Progenitor cell of endocrine pancreas (in vitro differentiated cells): ENCODE measurements at regions not wholly inside any gene's neighbourhood (a gene's known extent, or its start where the extent isn't known, plus 50 kb on each side); places are given as distances from the start of the nearest gene placed in this dataset.
"Not testable (repeated sequence)": the region's sequence is repeated elsewhere in the genome, so short reads cannot be mapped to it uniquely, and the experiment has no call there.

Source experiments
- DNase-seq: peaks from one replicate; pipeline ENCODE4 v3.0.0; 2021; ENCODE audit warnings: low spot score; ENCODE audit not compliant: unreplicated experiment
- H3K27ac Mint-ChIP-seq: 2 replicates; pipeline ENCODE4 v1.8.0; 2021; ENCODE audit warnings: mild to moderate bottlenecking, moderate library complexity, mixed read lengths
- H3K27me3 Mint-ChIP-seq: 2 replicates; pipeline ENCODE4 v1.8.0; 2021; ENCODE audit warnings: mixed read lengths
- H3K36me3 Mint-ChIP-seq: 2 replicates; pipeline ENCODE4 v1.8.0; 2022; ENCODE audit warnings: mixed read lengths; ENCODE audit not compliant: insufficient read depth
- H3K4me1 Mint-ChIP-seq: 2 replicates; pipeline ENCODE4 v1.8.0; 2021; ENCODE audit warnings: low read depth, mixed read lengths
- H3K4me3 Mint-ChIP-seq: 2 replicates; pipeline ENCODE4 v1.8.0; 2021; ENCODE audit warnings: low read depth, mild to moderate bottlenecking, moderate library complexity, mixed read lengths
- H3K9me3 Mint-ChIP-seq: 2 replicates; pipeline ENCODE4 v1.8.0; 2021; ENCODE audit warnings: low read depth, mixed read lengths
- TF ChIP-seq, protein P1 (sequence below): fragments of 200-600 bp; sonication (generic); IDR thresholded peaks from one replicate; pipeline ENCODE4 v1.5.0; 2021; ENCODE audit warnings: antibody characterized with exemption, mild to moderate bottlenecking; ENCODE audit not compliant: unreplicated experiment

DNA sequence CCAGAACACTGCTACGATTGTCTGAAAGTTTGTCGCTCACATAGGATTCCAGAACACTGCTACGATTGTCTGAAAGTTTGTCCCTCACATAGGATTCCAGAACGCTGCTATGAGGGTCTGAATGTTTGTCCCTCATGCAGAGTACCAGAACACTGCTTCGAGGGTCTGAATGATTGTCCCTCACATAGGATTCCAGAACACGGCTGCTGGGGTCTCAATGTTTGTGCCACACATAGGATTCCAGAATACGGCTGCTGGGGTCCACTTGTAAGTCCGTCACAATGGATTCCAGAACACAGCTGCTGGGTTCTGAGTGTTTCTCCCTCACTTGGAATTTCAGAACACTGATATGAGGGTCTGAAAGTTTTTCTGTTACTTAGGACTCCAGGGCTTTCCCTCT lies 203.3 kb downstream of the FOXD4L6 start:
- peaks cover 3% of the 10 kb centered on the region for H3K36me3 Mint-ChIP-seq

DNA sequence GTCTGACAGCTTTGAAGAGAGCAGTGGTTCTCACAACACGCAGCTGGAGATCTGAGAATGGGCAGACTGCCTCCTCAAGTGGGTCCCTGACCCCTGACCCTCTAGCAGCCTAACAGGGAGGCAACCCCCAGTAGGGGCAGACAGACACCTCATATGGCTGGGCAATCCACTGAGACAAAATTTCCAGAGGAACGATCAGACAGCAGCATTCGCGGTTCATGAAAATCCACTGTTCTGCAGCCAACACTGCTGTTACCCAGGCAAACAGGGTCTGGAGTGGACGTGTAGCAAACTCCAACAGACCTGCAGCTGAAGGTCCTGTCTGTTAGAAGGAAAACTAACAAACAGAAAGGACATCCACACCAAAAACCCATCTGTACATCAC lies 212.1 kb downstream of the FOXD4L6 start:
- H3K9me3 Mint-ChIP-seq: peaks cover 69% of the 10 kb centered on the region
- H3K4me3 Mint-ChIP-seq, H3K27ac Mint-ChIP-seq, DNase-seq, H3K27me3 Mint-ChIP-seq, H3K4me1 Mint-ChIP-seq: not testable (repeated sequence)
- peaks cover 13% of the 10 kb centered on the region for H3K36me3 Mint-ChIP-seq

More for the DNA sequence above, 203.3 kb downstream of the FOXD4L6 start:
- Mint-ChIP-seq H3K9me3 (peaks cover 66% of the 10 kb centered on the region), H3K27ac (no peak overlapping the region), H3K4me3 (no peak overlapping the region), H3K27me3 (no peaks in the 10 kb centered on the region), H3K4me1 (no peaks in the 10 kb centered on the region)
- TF ChIP-seq, protein P1, sequence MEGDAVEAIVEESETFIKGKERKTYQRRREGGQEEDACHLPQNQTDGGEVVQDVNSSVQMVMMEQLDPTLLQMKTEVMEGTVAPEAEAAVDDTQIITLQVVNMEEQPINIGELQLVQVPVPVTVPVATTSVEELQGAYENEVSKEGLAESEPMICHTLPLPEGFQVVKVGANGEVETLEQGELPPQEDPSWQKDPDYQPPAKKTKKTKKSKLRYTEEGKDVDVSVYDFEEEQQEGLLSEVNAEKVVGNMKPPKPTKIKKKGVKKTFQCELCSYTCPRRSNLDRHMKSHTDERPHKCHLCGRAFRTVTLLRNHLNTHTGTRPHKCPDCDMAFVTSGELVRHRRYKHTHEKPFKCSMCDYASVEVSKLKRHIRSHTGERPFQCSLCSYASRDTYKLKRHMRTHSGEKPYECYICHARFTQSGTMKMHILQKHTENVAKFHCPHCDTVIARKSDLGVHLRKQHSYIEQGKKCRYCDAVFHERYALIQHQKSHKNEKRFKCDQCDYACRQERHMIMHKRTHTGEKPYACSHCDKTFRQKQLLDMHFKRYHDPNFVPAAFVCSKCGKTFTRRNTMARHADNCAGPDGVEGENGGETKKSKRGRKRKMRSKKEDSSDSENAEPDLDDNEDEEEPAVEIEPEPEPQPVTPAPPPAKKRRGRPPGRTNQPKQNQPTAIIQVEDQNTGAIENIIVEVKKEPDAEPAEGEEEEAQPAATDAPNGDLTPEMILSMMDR: no peak
- no peak for DNase-seq

DNA sequence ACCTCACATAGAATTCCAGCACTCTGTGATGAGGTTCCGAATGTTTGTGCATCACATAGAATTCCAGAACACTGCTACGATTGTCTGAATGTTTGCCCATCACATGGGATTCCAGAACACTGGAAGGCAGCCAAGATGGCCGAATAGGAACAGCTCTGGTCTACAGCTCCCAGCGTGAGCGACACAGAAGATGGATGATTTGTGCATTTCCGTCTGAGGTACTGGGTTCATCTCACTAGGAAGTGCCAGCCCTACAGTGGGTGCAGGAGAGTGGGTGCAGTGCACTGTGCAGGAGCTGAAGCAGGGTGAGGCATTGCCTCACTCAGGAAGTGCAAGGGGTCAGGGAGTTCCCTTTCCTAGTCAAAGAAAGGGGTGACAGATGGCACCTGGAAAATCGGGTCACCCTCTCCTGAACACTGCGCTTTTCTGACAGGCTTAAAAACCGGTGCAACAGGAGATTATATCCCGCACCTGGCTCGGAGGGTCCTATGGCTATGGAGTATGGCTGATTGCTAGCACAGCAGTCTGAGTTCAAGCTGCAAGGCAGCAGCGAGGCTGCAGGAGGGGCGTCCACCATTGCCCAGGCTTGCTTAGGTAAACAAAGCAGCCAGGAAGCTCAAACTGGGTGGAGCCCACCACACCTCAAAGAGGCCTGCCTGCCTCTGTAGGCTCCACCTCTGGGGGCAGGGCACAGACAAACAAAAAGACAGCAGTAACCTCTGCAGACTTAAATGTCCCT lies 212.7 kb downstream of the FOXD4L6 start:
- Mint-ChIP-seq H3K36me3 (peaks cover 13% of the 10 kb centered on the region), H3K9me3 (peaks cover 74% of the 10 kb centered on the region)
- H3K27ac Mint-ChIP-seq, DNase-seq, H3K4me3 Mint-ChIP-seq, H3K4me1 Mint-ChIP-seq, H3K27me3 Mint-ChIP-seq: not testable (repeated sequence)

DNA sequence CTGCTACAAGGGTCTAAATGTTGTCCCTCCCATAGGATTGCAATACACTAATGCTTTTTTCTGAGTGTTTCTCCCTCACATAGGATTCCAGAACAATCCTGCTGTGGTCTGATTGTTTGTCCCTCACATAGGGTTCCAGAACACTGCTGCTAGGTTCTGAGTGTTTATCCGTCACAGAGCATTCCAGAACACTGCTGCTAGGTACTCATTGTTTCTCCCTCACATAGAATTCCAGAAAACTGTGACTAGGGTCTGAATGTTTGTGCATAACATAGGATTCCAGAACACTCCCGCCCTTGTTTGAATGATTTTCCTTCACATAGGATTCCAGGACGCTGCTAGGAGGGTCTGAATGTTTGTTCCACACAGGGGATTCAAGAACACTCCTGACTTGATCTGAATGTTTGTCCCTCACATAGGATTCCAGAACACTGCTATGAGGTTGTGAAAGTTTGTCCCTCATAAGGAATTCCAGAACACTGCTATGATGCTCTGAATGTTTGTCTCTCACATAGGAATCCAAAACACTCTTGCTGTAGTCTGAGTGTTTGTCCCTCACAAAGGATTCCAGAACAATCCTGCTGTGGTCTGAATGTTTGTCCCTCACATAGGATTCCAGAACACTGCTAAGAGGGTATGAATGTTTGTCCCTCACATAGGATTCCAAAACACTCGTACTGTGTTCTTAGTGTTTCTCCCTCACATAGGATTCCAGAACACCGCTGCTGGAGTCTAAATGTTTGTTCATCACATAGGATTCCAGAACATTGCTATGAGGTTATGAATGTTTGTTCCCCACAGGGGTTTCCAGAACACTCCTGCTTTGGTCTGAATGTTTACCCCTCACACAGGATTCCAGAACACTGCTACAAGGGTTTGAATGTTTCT lies 213.5 kb downstream of the FOXD4L6 start:
- H3K36me3 Mint-ChIP-seq: peaks cover 13% of the 10 kb centered on the region
- no peaks in the 10 kb centered on the region for H3K4me1 Mint-ChIP-seq
- DNase-seq: no peak
- TF ChIP-seq, protein P1: no peak
- no peaks in the 10 kb centered on the region for H3K27me3 Mint-ChIP-seq
- no peak overlapping the region for H3K27ac Mint-ChIP-seq
- H3K9me3 Mint-ChIP-seq: peaks cover 77% of the 10 kb centered on the region
- no peak overlapping the region for H3K4me3 Mint-ChIP-seq

DNA sequence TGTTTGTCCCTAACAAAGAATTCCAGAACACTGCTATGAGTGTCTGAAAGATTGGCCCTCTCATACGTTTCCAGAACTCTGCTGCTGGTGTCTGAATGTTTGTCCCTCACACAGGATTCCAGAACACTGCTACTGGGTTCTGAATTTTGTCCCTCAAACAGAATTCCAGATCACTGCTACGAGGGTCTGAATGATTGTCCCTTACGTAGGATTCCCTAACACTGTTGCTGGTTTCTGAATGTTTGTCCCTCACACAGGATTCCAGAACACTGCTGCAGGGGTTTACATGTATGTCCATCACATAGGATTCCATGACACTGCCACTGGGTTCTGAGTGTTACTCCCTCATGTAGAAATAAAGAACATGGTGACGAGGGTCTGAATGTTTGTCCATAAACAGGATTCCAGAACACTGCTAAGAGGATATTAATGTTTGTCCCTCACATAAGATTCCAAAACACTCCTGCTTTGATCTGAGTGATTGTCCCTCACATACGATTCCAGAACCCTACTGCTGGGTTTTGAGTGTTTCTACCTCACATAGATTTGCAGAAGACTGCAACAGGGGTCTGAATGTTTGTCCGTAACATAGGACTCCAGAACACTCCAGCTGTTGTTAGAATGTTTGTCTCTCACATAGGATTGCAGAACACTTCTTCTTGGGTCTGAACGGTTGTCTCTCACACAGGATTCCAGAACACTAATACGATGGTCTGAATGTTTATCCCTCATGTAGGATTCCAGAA lies 214.4 kb downstream of the FOXD4L6 start:
- Mint-ChIP-seq H3K9me3 (peaks cover 74% of the 10 kb centered on the region), H3K27me3 (no peaks in the 10 kb centered on the region), H3K4me3 (no peak overlapping the region), H3K4me1 (no peaks in the 10 kb centered on the region), H3K36me3 (peaks cover 13% of the 10 kb centered on the region), H3K27ac (no peak overlapping the region)
- TF ChIP-seq, protein P1: no peak
- DNase-seq: no peak

DNA sequence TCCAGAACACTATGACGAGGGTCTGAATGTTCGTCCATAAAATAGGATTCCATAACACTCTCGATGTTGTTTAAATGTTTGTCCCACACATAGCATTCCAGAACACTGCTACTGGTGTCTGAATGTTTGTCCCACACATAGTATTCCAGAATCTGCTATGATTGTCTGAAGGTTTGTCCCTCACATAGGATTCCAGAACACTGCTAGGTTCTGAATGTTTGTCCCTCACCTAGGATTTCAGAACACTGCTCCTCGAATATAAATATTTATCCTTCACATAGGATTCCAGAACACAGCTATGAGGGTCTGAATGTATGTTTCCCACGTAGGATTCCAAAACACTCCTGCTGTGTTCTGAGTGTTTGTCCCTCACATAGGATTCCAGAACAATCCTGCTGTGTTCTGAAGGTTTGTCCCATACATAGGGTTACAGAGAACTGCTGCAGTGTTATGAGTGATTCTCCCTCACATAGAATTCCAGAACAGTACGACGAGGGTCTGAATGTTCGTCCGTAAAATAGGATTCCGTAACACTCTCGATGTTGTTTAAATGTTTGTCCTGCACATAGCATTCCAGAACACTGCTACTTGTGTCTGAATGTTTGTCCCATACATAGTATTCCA lies 215.3 kb downstream of the FOXD4L6 start:
- Mint-ChIP-seq H3K27ac (no peak overlapping the region), H3K4me3 (no peak overlapping the region), H3K9me3 (peaks cover 73% of the 10 kb centered on the region), H3K36me3 (peaks cover 13% of the 10 kb centered on the region), H3K4me1 (no peaks in the 10 kb centered on the region), H3K27me3 (no peaks in the 10 kb centered on the region)
- no peak for DNase-seq
- TF ChIP-seq, protein P1: no peak

DNA sequence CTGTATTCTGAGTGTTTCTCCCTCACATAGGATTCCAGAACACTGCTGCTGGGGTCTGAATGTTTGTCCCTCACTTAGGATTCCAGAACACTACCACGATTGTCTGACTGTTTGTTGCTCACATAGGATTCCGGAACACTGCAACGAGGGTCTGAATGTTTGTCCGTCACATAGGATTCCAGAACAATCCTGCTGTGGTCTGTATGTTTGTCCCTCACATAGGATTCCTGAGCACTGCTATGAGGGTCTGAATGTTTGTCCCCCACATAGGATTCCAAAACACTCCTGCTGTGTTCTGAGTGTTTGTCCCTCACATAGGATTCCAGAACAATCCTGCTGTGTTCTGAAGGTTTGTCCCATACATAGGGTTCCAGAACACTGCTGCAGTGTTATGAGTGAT lies 215.8 kb downstream of the FOXD4L6 start:
- not testable (repeated sequence) for H3K4me1 Mint-ChIP-seq, DNase-seq, H3K4me3 Mint-ChIP-seq, H3K27ac Mint-ChIP-seq, H3K27me3 Mint-ChIP-seq
- Mint-ChIP-seq H3K36me3 (peaks cover 13% of the 10 kb centered on the region), H3K9me3 (peaks cover 75% of the 10 kb centered on the region)
